ENCODE measurements at regions not wholly inside any gene's neighbourhood (a gene's known extent, or its start where the extent isn't known, plus 50 kb on each side); places are given as distances from the start of the nearest gene placed in this dataset.

- no peak for TF ChIP-seq CTCF (IDR thresholded peaks at IDR 0.05; ENCODE audit: poor library complexity)
- no peak for TF ChIP-seq EZH2 (IDR thresholded peaks at IDR 0.05; ENCODE audit: borderline replicate concordance)
Observed at GRCh38 chr5:67375606-67376005, 179.0 kb upstream of the CD180 start.

Data from hepatocyte (in vitro differentiated cells).